IMR-90 (cell line): ENCODE measurements at regions not wholly inside any gene's neighbourhood (a gene's known extent, or its start where the extent isn't known, plus 50 kb on each side); places are given as distances from the start of the nearest gene placed in this dataset.
"Not testable (repeated sequence)": the region's sequence is repeated elsewhere in the genome, so short reads cannot be mapped to it uniquely, and the experiment has no call there.

Source experiments
- ATAC-seq: fragments of 200-7000 bp; cut with Tn5 transposase; 2 replicates; pipeline ENCODE4 v1.9.1; 2020; ENCODE audit warnings: low read depth, mild to moderate bottlenecking, moderate library complexity
- BruUV-seq: library from RNA; stranded (reverse); fragments of 400-500 nt; replicated peaks from 2 replicates; lab custom pipeline; 2021; lab: Mats Ljungman, UMichigan
- CTCF ChIA-PET: fragments of 300-600 bp; formaldehyde crosslinking; extraction: SDS; loops from one replicate; lab custom pipeline; 2021; ENCODE audit warnings: antibody characterized with exemption; lab: Yijun Ruan, JAX
- POLR2A ChIA-PET: fragments of 300-600 bp; sonication (Branson Sonifier 250); formaldehyde crosslinking; loops from one replicate; lab custom pipeline; 2022; ENCODE audit warnings: antibody characterized with exemption; ENCODE audit not compliant: unreplicated experiment; lab: Charles Lee
- DNase-seq: peaks from one replicate; pipeline ENCODE4 v3.0.0; 2013
- H2AFZ ChIP-seq: replicated peaks from 2 replicates; pipeline ENCODE3; 2013; ENCODE audit warnings: low read length, mild to moderate bottlenecking; ENCODE audit not compliant: poor library complexity
- H2AK5ac ChIP-seq: 2 replicates; pipeline ENCODE4 v1.6.1; 2013; ENCODE audit warnings: low read depth, low read length, inconsistent platforms
- H2AK9ac ChIP-seq: replicated peaks from 2 replicates; pipeline ENCODE3; 2013; ENCODE audit warnings: mild to moderate bottlenecking, low read depth, low read length, moderate library complexity; ENCODE audit not compliant: poor library complexity
- H2BK120ac ChIP-seq: 2 replicates; pipeline ENCODE4 v1.6.1; 2013; ENCODE audit warnings: low read depth, low read length, inconsistent platforms
- H2BK15ac ChIP-seq: 3 replicates; pipeline ENCODE4 v1.6.1; 2013; ENCODE audit warnings: low read depth, low read length, inconsistent platforms
- H2BK20ac ChIP-seq: 2 replicates; pipeline ENCODE4 v1.6.1; 2013; ENCODE audit warnings: low read depth, mild to moderate bottlenecking, inconsistent platforms, low read length, moderate library complexity
- H2BK5ac ChIP-seq: 2 replicates; pipeline ENCODE4 v1.6.1; 2013; ENCODE audit warnings: mild to moderate bottlenecking, low read depth, low read length, inconsistent platforms; ENCODE audit not compliant: poor library complexity, severe bottlenecking
- H3K14ac ChIP-seq: replicated peaks from 2 replicates; pipeline ENCODE4 v1.6.1; 2013; ENCODE audit warnings: low read depth, low read length, inconsistent platforms
- H3K18ac ChIP-seq: 2 replicates; pipeline ENCODE4 v1.6.1; 2013; ENCODE audit warnings: low read depth, low read length, control low read depth
- H3K23ac ChIP-seq: 2 replicates; pipeline ENCODE4 v1.6.1; 2013; ENCODE audit warnings: low read depth, low read length, inconsistent platforms
- H3K27ac ChIP-seq: 2 replicates; pipeline ENCODE4 v1.5.1; 2013; ENCODE audit warnings: mild to moderate bottlenecking, control low read depth, low read length; ENCODE audit not compliant: insufficient read depth
- H3K27me3 ChIP-seq: 2 replicates; pipeline ENCODE4 v1.6.1; 2013; ENCODE audit warnings: low read length; ENCODE audit not compliant: control insufficient read depth, insufficient read depth
- H3K36me3 ChIP-seq: 2 replicates; pipeline ENCODE4 v1.6.1; 2013; ENCODE audit warnings: low read length, mixed read lengths; ENCODE audit not compliant: control insufficient read depth, insufficient read depth
- H3K4ac ChIP-seq: 2 replicates; pipeline ENCODE4 v1.6.1; 2013; ENCODE audit warnings: low read depth, low read length, inconsistent platforms
- H3K4me1 ChIP-seq: 2 replicates; pipeline ENCODE4 v1.6.1; 2013; ENCODE audit warnings: low read length, mixed read lengths; ENCODE audit not compliant: control insufficient read depth, insufficient read depth
- H3K4me2 ChIP-seq: 2 replicates; pipeline ENCODE4 v1.6.1; 2013; ENCODE audit warnings: low read depth, mild to moderate bottlenecking, control low read depth, low read length, moderate library complexity
- H3K4me3 ChIP-seq: 2 replicates; pipeline ENCODE4 v1.5.1; 2013; ENCODE audit warnings: low read depth, mild to moderate bottlenecking, control low read depth, low read length, moderate library complexity; ENCODE audit not compliant: insufficient read depth
- H3K56ac ChIP-seq: 2 replicates; pipeline ENCODE4 v1.6.1; 2013; ENCODE audit warnings: low read length, inconsistent platforms; ENCODE audit not compliant: insufficient read depth; ENCODE audit errors: extremely low read depth
- H3K79me1 ChIP-seq, 2 experiments: 2 replicates each; pipeline ENCODE4 v1.6.1; 2013; ENCODE audit warnings: low read length in 2 of 2, inconsistent platforms in 1 of 2, low read depth in 1 of 2
- H3K9ac ChIP-seq: 2 replicates; pipeline ENCODE4 v1.6.1; 2013; ENCODE audit warnings: low read depth, low read length, control low read depth
- H3K9me1 ChIP-seq: 2 replicates; pipeline ENCODE4 v1.6.1; 2013; ENCODE audit warnings: low read length, inconsistent platforms; ENCODE audit not compliant: insufficient read depth
- H3K9me3 ChIP-seq: 2 replicates; pipeline ENCODE4 v1.6.1; 2013; ENCODE audit warnings: low read length; ENCODE audit not compliant: control insufficient read depth, insufficient read depth
- H4K20me1 ChIP-seq: 2 replicates; pipeline ENCODE4 v1.6.1; 2013; ENCODE audit warnings: low read length, inconsistent platforms; ENCODE audit not compliant: insufficient read depth
- H4K5ac ChIP-seq: 2 replicates; pipeline ENCODE4 v1.6.1; 2013; ENCODE audit warnings: mild to moderate bottlenecking, low read depth, low read length, control low read depth
- H4K8ac ChIP-seq, 2 experiments: 2 replicates each; pipeline ENCODE4 v1.6.1; 2013; ENCODE audit warnings: low read depth in 2 of 2, low read length in 2 of 2, control low read depth in 1 of 2, inconsistent platforms in 1 of 2
- H4K91ac ChIP-seq: 2 replicates; pipeline ENCODE4 v1.6.1; 2013; ENCODE audit warnings: low read depth, low read length, inconsistent platforms; ENCODE audit not compliant: insufficient read depth
- WGBS, 2 experiments: methylation state at CpG; one replicate each; pipeline versions ENCODE4 v1.1.5 to v1.1.7; 2013; ENCODE audit warnings: missing lambda C conversion rate in 2 of 2; ENCODE audit not compliant: insufficient read length in 1 of 2; ENCODE audit errors: extremely low coverage in 2 of 2; 5-methylcytosine and 5-hydroxymethylcytosine counted together
- dilution Hi-C: fragments of 300-500 bp; cut with HindIII; formaldehyde crosslinking; loops from one replicate; pipeline ENCODE4 v1.14.3; 2018; ENCODE audit warnings: low sequenced_read_pairs; ENCODE audit not compliant: unreplicated experiment
- in situ Hi-C: fragments of 300-500 bp; cut with MboI; formaldehyde crosslinking; loops from 3 replicates; pipeline ENCODE4 v1.14.3; 2019; ENCODE audit warnings: low sequenced_read_pairs, inconsistent platforms, mixed read lengths
- intact Hi-C: fragments of 100-400 bp; cut with micrococcal nuclease; formaldehyde crosslinking; loops from 2 replicates; pipeline ENCODE4 v1.10.0; 2022

GRCh38 chr22:22972605-22973004 lies 85.0 kb downstream of the IGLL5 start:
- intact Hi-C loops, H4K8ac ChIP-seq, POLR2A ChIA-PET, H2BK15ac ChIP-seq, H3K79me1 ChIP-seq, H2AK5ac ChIP-seq, ATAC-seq, H2BK20ac ChIP-seq, H3K4me1 ChIP-seq, H3K4ac ChIP-seq, CTCF ChIA-PET, H4K5ac ChIP-seq, H3K36me3 ChIP-seq, H2AK9ac ChIP-seq, H2BK5ac ChIP-seq, H4K91ac ChIP-seq, H3K27ac ChIP-seq, H3K27me3 ChIP-seq, H3K9me1 ChIP-seq, H3K9me3 ChIP-seq, H3K14ac ChIP-seq, H3K4me3 ChIP-seq, H3K56ac ChIP-seq, H2AFZ ChIP-seq, H3K4me2 ChIP-seq, H4K20me1 ChIP-seq, DNase-seq, dilution Hi-C loops, H3K9ac ChIP-seq, BruUV-seq, H3K18ac ChIP-seq, H2BK120ac ChIP-seq, H3K23ac ChIP-seq: not testable (repeated sequence)
- in situ Hi-C loops: loop anchor here (25.0 kb wide), 1 partner anchor 315 kb away; no protein-coding TSS in a partner anchor
- WGBS, 2 experiments: no CpG with 5 or more reads among the region's 3 CpGs
